GM23338 (cell line): ENCODE measurements at regions not wholly inside any gene's neighbourhood (a gene's known extent, or its start where the extent isn't known, plus 50 kb on each side); places are given as distances from the start of the nearest gene placed in this dataset.

Source experiments
- ATAC-seq: fragments of 200-7000 bp; cut with Tn5 transposase; 3 replicates; pipeline ENCODE4 v1.9.1; 2020
- DNase-seq: peaks from one replicate; pipeline ENCODE4 v3.0.0-alpha.2; 2015; ENCODE audit warnings: low spot score
- H2AFZ ChIP-seq: fragments of 200-600 bp; sonication (generic); 2 replicates; pipeline ENCODE4 v1.8.0; 2016; ENCODE audit warnings: antibody characterized with exemption, mild to moderate bottlenecking, moderate library complexity
- H3F3A ChIP-seq: fragments of 200-600 bp; sonication (generic); replicated peaks from 2 replicates; pipeline ENCODE4 v1.8.0; 2017; ENCODE audit warnings: antibody characterized with exemption, mixed run types, low read depth
- H3K27ac ChIP-seq: fragments of 200-600 bp; sonication (generic); 2 replicates; pipeline ENCODE4 v1.6.1; 2016; ENCODE audit warnings: low read depth
- H3K27me3 ChIP-seq: fragments of 200-600 bp; sonication (generic); 2 replicates; pipeline ENCODE4 v1.8.0; 2016; ENCODE audit warnings: mild to moderate bottlenecking, mixed run types, moderate library complexity; ENCODE audit not compliant: insufficient read depth
- H3K36me3 ChIP-seq: fragments of 200-600 bp; sonication (generic); 2 replicates; pipeline ENCODE4 v1.8.0; 2016; ENCODE audit warnings: mild to moderate bottlenecking; ENCODE audit not compliant: insufficient read depth
- H3K4me1 ChIP-seq: fragments of 200-600 bp; sonication (generic); 2 replicates; pipeline ENCODE4 v1.8.0; 2016; ENCODE audit warnings: mild to moderate bottlenecking, moderate library complexity; ENCODE audit not compliant: insufficient read depth
- H3K4me2 ChIP-seq: fragments of 200-600 bp; sonication (generic); 2 replicates; pipeline ENCODE4 v1.7.1; 2017; ENCODE audit warnings: mixed run types
- H3K4me3 ChIP-seq: fragments of 200-600 bp; sonication (generic); 2 replicates; pipeline ENCODE4 v1.6.1; 2016; ENCODE audit warnings: mixed run types
- H3K79me2 ChIP-seq: fragments of 200-600 bp; sonication (generic); replicated peaks from 2 replicates; pipeline ENCODE4 v1.8.0; 2017; ENCODE audit warnings: mild to moderate bottlenecking; ENCODE audit not compliant: insufficient read depth
- H3K9me2 ChIP-seq: fragments of 200-600 bp; sonication (generic); 2 replicates; pipeline ENCODE4 v1.8.0; 2017; ENCODE audit not compliant: insufficient read depth
- H4K20me1 ChIP-seq: fragments of 200-600 bp; sonication (generic); replicated peaks from 2 replicates; pipeline ENCODE4 v1.8.0; 2017; ENCODE audit warnings: mild to moderate bottlenecking; ENCODE audit not compliant: insufficient read depth
- H3K27ac Mint-ChIP-seq: 2 replicates; pipeline ENCODE4 v1.8.0; 2020; ENCODE audit warnings: inconsistent platforms, mild to moderate bottlenecking, moderate library complexity, mixed read lengths
- H3K27me3 Mint-ChIP-seq: 3 replicates; pipeline ENCODE4 v1.8.0; 2022; ENCODE audit warnings: low read depth, mild to moderate bottlenecking, moderate library complexity, mixed read lengths, inconsistent platforms; ENCODE audit not compliant: insufficient read depth, poor library complexity
- H3K36me3 Mint-ChIP-seq: 3 replicates; pipeline ENCODE4 v1.8.0; 2021; ENCODE audit warnings: low read depth, mild to moderate bottlenecking, inconsistent platforms, moderate library complexity, mixed read lengths
- H3K4me1 Mint-ChIP-seq: 3 replicates; pipeline ENCODE4 v1.8.0; 2020; ENCODE audit warnings: mild to moderate bottlenecking, inconsistent platforms, mixed read lengths
- H3K4me3 Mint-ChIP-seq: 3 replicates; pipeline ENCODE4 v1.8.0; 2021; ENCODE audit warnings: moderate library complexity, mild to moderate bottlenecking, inconsistent platforms, mixed read lengths
- H3K9me3 Mint-ChIP-seq: 3 replicates; pipeline ENCODE4 v1.8.0; 2020; ENCODE audit warnings: moderate library complexity, mild to moderate bottlenecking, inconsistent platforms, mixed read lengths
- CREB1 ChIP-seq: fragments of 250-450 bp; sonication (Bioruptor Pico); IDR thresholded peaks from 2 replicates; pipeline ENCODE4 v1.5.0; 2020; ENCODE audit warnings: low read depth, mild to moderate bottlenecking, moderate library complexity
- CTCF ChIP-seq, 2 experiments: fragments of 200-600 bp in 1 of 2; sonication (generic) in 1 of 2; conservative IDR thresholded peaks; 2 replicates each; pipeline versions ENCODE4 v1.5.1 to v1.6.1; 2016 to 2017; ENCODE audit warnings: antibody characterized with exemption in 2 of 2, low read depth in 2 of 2, mild to moderate bottlenecking in 2 of 2, moderate library complexity in 1 of 2
- EZH2 ChIP-seq: fragments of 200-600 bp; sonication (generic); IDR thresholded peaks from one replicate; pipeline ENCODE4 v1.8.0; 2017; ENCODE audit warnings: antibody characterized with exemption, mild to moderate bottlenecking, low read depth; ENCODE audit not compliant: unreplicated experiment
- EZH2phosphoT487 ChIP-seq: fragments of 200-600 bp; sonication (generic); IDR thresholded peaks from one replicate; pipeline ENCODE4 v1.8.1; 2018; ENCODE audit warnings: antibody characterized with exemption; ENCODE audit not compliant: unreplicated experiment
- JUNB ChIP-seq: IDR thresholded peaks from one replicate; pipeline ENCODE4 v1.6.1; 2016; ENCODE audit warnings: antibody characterized with exemption; ENCODE audit not compliant: unreplicated experiment
- NANOG ChIP-seq: IDR thresholded peaks from 2 replicates; pipeline ENCODE4 v1.6.1; 2016; ENCODE audit warnings: antibody characterized with exemption, borderline replicate concordance
- STAT1 ChIP-seq: IDR thresholded peaks from one replicate; pipeline ENCODE4 v1.6.1; 2016; ENCODE audit warnings: antibody characterized with exemption; ENCODE audit not compliant: unreplicated experiment
- ZNF114 ChIP-seq: fragments of 250-450 bp; sonication (Bioruptor Pico); IDR thresholded peaks from 2 replicates; pipeline ENCODE4 v1.5.0; 2020; ENCODE audit warnings: mild to moderate bottlenecking, moderate library complexity
- ZNF331 ChIP-seq: fragments of 250-450 bp; sonication (Bioruptor Pico); IDR thresholded peaks from 2 replicates; pipeline ENCODE4 v1.5.0; 2020; ENCODE audit warnings: low read depth, mild to moderate bottlenecking, moderate library complexity
- TF ChIP-seq, protein P1 (sequence below): IDR thresholded peaks from one replicate; pipeline ENCODE4 v1.6.1; 2018; ENCODE audit warnings: antibody characterized with exemption; ENCODE audit not compliant: unreplicated experiment

DNA sequence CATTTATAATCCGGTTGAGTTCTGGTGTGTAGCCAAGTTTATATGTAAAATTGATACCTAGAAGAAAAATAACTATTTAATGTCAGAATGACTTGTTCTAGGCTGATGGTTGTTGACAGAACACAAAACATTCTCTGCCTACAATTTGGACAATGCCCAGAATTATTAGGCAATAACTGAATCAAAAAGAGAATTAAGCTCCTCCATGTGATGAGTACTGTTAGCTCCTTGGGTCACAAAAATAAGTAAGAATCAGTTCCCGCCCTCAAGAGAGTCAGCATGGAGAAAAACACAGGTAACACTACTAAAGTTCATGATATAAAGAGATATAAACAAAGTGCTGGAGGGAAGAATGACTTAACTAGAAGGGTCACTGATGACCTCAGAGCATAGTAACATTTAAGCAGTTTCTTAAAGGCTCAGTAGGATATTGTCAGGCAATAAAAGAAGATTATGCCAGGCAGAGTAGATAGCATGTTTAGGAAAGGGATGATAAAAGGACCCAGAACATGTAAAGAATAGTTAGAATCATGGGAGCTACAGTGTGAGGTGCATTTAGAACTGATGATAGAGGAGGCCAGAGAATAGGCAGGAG is 200.5 kb upstream of the ACTBL2 start (continued):
- TF ChIP-seq CREB1 (CRISPR knock-in tag) (no peak), JUNB (no peak), NANOG (no peak), CTCF (conservative IDR thresholded peaks at IDR 0.05; ENCODE audit: low read depth in 2 of 2) (no peak)
- TF ChIP-seq, protein P1, sequence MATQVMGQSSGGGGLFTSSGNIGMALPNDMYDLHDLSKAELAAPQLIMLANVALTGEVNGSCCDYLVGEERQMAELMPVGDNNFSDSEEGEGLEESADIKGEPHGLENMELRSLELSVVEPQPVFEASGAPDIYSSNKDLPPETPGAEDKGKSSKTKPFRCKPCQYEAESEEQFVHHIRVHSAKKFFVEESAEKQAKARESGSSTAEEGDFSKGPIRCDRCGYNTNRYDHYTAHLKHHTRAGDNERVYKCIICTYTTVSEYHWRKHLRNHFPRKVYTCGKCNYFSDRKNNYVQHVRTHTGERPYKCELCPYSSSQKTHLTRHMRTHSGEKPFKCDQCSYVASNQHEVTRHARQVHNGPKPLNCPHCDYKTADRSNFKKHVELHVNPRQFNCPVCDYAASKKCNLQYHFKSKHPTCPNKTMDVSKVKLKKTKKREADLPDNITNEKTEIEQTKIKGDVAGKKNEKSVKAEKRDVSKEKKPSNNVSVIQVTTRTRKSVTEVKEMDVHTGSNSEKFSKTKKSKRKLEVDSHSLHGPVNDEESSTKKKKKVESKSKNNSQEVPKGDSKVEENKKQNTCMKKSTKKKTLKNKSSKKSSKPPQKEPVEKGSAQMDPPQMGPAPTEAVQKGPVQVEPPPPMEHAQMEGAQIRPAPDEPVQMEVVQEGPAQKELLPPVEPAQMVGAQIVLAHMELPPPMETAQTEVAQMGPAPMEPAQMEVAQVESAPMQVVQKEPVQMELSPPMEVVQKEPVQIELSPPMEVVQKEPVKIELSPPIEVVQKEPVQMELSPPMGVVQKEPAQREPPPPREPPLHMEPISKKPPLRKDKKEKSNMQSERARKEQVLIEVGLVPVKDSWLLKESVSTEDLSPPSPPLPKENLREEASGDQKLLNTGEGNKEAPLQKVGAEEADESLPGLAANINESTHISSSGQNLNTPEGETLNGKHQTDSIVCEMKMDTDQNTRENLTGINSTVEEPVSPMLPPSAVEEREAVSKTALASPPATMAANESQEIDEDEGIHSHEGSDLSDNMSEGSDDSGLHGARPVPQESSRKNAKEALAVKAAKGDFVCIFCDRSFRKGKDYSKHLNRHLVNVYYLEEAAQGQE, result no peak

DNA sequence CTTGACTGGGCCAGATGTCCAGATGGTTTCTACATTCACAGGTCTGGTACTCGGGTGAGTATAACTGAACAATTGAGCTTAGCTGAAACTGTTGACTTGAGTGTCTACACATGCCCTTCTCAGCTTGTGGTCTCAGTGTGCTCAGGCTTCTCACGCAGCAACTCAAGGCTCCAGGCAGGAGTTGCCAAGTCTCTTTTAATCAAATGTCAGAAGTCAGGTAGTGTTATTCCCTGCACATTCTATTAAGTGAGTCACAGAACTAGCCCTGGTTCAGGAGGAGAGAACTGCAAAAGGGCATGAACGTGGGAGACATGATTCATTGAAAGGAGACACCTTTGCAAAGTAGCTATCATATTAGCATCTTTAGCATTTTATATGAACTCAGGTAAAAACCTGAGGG is 199.3 kb upstream of the ACTBL2 start:
- Histone ChIP-seq H3K4me3 (no peak overlapping the region), H4K20me1 (no peaks in the 10 kb centered on the region), H3K79me2 (no peaks in the 10 kb centered on the region), H3F3A (no peaks in the 10 kb centered on the region), H3K4me2 (no peak overlapping the region), H3K27ac (no peak overlapping the region), H3K9me2 (no peaks in the 10 kb centered on the region; the same call in 1 of the 2 replicates), H2AFZ (no peak overlapping the region), H3K4me1 (0 out of 2 replicates have a peak, but pooled peaks cover under 1% of the 10 kb centered on the region), H3K27me3 (no peaks in the 10 kb centered on the region), H3K36me3 (no peaks in the 10 kb centered on the region)
- Mint-ChIP-seq H3K9me3 (no peaks in the 10 kb centered on the region), H3K27me3 (peaks cover 4% of the 10 kb centered on the region), H3K4me3 (no peak overlapping the region), H3K36me3 (no peaks in the 10 kb centered on the region), H3K27ac (no peak overlapping the region), H3K4me1 (no peaks in the 10 kb centered on the region)
- TF ChIP-seq NANOG (no peak), EZH2phosphoT487 (no peak)
- DNase-seq (no peak), ATAC-seq (no peak)

DNA sequence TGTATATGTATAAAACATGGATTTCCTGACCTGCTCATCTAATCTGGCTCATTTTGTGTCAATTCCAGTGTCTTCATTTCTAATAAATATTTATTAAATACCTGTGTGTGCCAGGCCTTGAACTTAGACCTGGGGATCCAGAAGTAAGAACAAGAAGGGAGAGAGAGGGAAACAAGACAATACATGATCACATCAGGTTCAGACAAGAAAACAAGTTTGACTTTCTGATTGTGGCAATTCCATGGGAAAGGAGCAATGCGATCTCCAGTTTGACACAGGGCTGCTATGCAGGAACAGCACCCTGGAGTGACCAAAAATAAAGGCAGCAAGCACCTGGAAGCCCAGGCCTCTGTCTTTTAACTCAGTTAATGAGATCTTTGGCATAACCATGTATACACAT is 198.1 kb upstream of the ACTBL2 start:
- no peak for DNase-seq
- Histone ChIP-seq H3K27ac (no peak overlapping the region), H3K79me2 (no peaks in the 10 kb centered on the region), H3K9me2 (no peaks in the 10 kb centered on the region; the same call in 1 of the 2 replicates), H3K4me2 (no peak overlapping the region), H3K36me3 (no peaks in the 10 kb centered on the region), H3F3A (no peaks in the 10 kb centered on the region), H3K4me1 (0 out of 2 replicates have a peak, but pooled peaks cover 6% of the 10 kb centered on the region), H2AFZ (no peak overlapping the region), H3K27me3 (no peaks in the 10 kb centered on the region), H3K4me3 (no peak overlapping the region), H4K20me1 (no peaks in the 10 kb centered on the region)
- ATAC-seq, result no peak
- no peak overlapping the region for H3K4me3 Mint-ChIP-seq
- TF ChIP-seq EZH2, result no peak
- TF ChIP-seq, protein P1, result no peak
- TF ChIP-seq NANOG, result no peak
- no peak for TF ChIP-seq STAT1
- TF ChIP-seq CTCF (conservative IDR thresholded peaks at IDR 0.05; ENCODE audit: low read depth in 2 of 2), result no peak
- TF ChIP-seq ZNF114 (CRISPR knock-in tag), result no peak
- no peak for TF ChIP-seq ZNF331 (CRISPR knock-in tag)
- peaks cover 8% of the 10 kb centered on the region; the same call in 2 of the 3 replicates for H3K4me1 Mint-ChIP-seq
- peaks cover 4% of the 10 kb centered on the region for H3K27me3 Mint-ChIP-seq
- H3K9me3 Mint-ChIP-seq, result no peaks in the 10 kb centered on the region
- no peaks in the 10 kb centered on the region for H3K36me3 Mint-ChIP-seq
- H3K27ac Mint-ChIP-seq, result no peak overlapping the region
